Nephron progenitor cell (in vitro differentiated cells): ENCODE measurements at regions not wholly inside any gene's neighbourhood (a gene's known extent, or its start where the extent isn't known, plus 50 kb on each side); places are given as distances from the start of the nearest gene placed in this dataset.
A peak's percentile ranks its signal among the peaks of the same experiment; 100 is the strongest.

Source experiments
- DNase-seq: peaks from one replicate; pipeline ENCODE4 v3.0.0; 2021
- H3K27ac Mint-ChIP-seq: 2 replicates; pipeline ENCODE4 v1.8.0; 2021; ENCODE audit warnings: mild to moderate bottlenecking, moderate library complexity, mixed read lengths
- H3K27me3 Mint-ChIP-seq: 2 replicates; pipeline ENCODE4 v1.8.0; 2021; ENCODE audit warnings: mild to moderate bottlenecking, low read depth, mixed read lengths; ENCODE audit not compliant: poor library complexity
- H3K36me3 Mint-ChIP-seq: 2 replicates; pipeline ENCODE4 v1.8.0; 2021; ENCODE audit warnings: low read depth, mixed read lengths
- H3K4me1 Mint-ChIP-seq: 2 replicates; pipeline ENCODE4 v1.8.0; 2021; ENCODE audit warnings: mixed read lengths
- H3K4me3 Mint-ChIP-seq: 2 replicates; pipeline ENCODE4 v1.8.0; 2021; ENCODE audit warnings: mild to moderate bottlenecking, moderate library complexity, mixed read lengths
- H3K9me3 Mint-ChIP-seq: 2 replicates; pipeline ENCODE4 v1.8.0; 2021; ENCODE audit warnings: mild to moderate bottlenecking, moderate library complexity, mixed read lengths
- TF ChIP-seq, protein P1 (sequence below): fragments of 200-600 bp; sonication (generic); IDR thresholded peaks from 2 replicates; pipeline ENCODE4 v1.5.0; 2021; ENCODE audit warnings: antibody characterized with exemption

DNA sequence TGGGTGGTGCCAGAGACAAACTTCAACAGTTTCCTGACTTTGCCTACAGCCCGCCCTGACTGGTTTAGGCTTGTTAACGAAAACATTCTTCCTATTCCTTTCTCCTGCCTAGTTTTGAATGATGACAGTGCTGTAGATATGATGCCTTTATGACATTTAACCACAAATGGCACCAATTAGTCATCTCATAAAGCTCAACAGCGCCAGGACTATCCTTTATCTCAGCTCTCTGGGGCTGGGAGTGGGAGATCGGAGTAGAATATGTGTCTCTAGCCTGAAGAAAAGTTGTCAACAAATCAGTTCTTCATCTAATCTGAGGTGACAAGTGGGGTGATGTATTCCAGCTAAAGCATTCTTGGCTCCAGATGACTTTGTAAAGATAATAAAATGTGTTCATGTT, 64.6 kb upstream of the SH3RF1 start:
- Mint-ChIP-seq H3K27me3 (peaks cover 3% of the 10 kb centered on the region), H3K4me3 (no peak overlapping the region), H3K36me3 (no peaks in the 10 kb centered on the region), H3K27ac (no peak overlapping the region), H3K4me1 (no peaks in the 10 kb centered on the region), H3K9me3 (peaks cover 11% of the 10 kb centered on the region)
- no peak for DNase-seq
- TF ChIP-seq, protein P1, sequence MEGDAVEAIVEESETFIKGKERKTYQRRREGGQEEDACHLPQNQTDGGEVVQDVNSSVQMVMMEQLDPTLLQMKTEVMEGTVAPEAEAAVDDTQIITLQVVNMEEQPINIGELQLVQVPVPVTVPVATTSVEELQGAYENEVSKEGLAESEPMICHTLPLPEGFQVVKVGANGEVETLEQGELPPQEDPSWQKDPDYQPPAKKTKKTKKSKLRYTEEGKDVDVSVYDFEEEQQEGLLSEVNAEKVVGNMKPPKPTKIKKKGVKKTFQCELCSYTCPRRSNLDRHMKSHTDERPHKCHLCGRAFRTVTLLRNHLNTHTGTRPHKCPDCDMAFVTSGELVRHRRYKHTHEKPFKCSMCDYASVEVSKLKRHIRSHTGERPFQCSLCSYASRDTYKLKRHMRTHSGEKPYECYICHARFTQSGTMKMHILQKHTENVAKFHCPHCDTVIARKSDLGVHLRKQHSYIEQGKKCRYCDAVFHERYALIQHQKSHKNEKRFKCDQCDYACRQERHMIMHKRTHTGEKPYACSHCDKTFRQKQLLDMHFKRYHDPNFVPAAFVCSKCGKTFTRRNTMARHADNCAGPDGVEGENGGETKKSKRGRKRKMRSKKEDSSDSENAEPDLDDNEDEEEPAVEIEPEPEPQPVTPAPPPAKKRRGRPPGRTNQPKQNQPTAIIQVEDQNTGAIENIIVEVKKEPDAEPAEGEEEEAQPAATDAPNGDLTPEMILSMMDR = no peak

DNA sequence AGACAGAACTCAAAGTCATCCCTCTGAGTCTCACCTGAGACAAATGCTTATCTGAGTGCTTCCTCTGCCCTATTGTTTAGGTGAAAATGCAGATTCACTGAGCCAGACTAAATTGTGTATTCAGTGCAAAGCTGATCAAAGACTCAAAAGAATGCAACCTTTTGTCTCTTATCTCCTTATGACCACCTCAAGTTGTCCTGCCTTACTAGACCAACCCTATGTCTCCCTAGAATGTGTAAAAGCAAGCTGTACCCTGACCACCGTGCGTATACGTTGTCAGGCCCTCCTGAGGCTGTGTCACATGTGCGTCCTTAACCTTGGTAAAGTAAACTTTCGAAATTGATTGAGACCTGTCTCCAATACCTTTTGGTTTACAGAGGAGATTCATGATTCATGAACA, 63.6 kb upstream of the SH3RF1 start:
- peaks cover 15% of the 10 kb centered on the region for H3K9me3 Mint-ChIP-seq
- H3K4me1 Mint-ChIP-seq = no peaks in the 10 kb centered on the region
- H3K27ac Mint-ChIP-seq = no peak overlapping the region
- peaks cover 3% of the 10 kb centered on the region for H3K27me3 Mint-ChIP-seq
- no peaks in the 10 kb centered on the region for H3K36me3 Mint-ChIP-seq
- H3K4me3 Mint-ChIP-seq = no peak overlapping the region
- DNase-seq = no peak
- TF ChIP-seq, protein P1 = no peak

DNA sequence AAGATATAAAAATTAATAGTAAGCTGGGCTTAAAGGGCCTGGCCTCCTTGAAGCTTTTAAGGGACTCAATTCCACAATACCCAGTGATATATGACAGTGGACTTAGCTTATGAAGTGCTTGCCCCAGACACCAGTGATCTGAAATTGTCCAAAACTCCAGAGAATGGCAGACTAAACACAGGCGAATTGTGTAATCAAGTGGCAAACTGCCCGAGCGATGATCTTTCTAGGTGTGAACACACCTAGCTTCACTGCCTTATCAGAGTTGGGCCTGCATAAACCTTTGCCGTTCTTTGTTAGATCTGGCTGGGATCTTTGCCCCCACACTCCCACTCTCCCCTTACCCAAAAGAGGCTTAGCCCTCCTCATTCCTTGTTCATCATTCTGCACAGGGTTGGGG, 62.5 kb upstream of the SH3RF1 start:
- no peak overlapping the region for H3K27ac Mint-ChIP-seq
- no peaks in the 10 kb centered on the region for H3K36me3 Mint-ChIP-seq
- H3K27me3 Mint-ChIP-seq = peaks cover 3% of the 10 kb centered on the region
- no peak for DNase-seq
- no peaks in the 10 kb centered on the region for H3K4me1 Mint-ChIP-seq
- H3K9me3 Mint-ChIP-seq = peaks cover 15% of the 10 kb centered on the region
- H3K4me3 Mint-ChIP-seq = no peak overlapping the region
- TF ChIP-seq, protein P1 = no peak

- no peak for DNase-seq
- no peaks in the 10 kb centered on the region for H3K36me3 Mint-ChIP-seq
- H3K4me3 Mint-ChIP-seq = no peak overlapping the region
- H3K4me1 Mint-ChIP-seq = no peaks in the 10 kb centered on the region
- H3K27ac Mint-ChIP-seq = no peak overlapping the region
- TF ChIP-seq, protein P1 = no peak
- H3K27me3 Mint-ChIP-seq = peaks cover 3% of the 10 kb centered on the region
- H3K9me3 Mint-ChIP-seq = peaks cover 15% of the 10 kb centered on the region
Observed at GRCh38 chr4:169332583-169332982, 61.8 kb upstream of the SH3RF1 start.

GRCh38 chr4:169330811-169331210, 60.1 kb upstream of the SH3RF1 start:
- TF ChIP-seq, protein P1 = no peak
- Mint-ChIP-seq H3K4me1 (no peaks in the 10 kb centered on the region), H3K36me3 (no peaks in the 10 kb centered on the region), H3K27ac (no peak overlapping the region), H3K9me3 (peaks cover 26% of the 10 kb centered on the region), H3K4me3 (no peak overlapping the region), H3K27me3 (peaks cover 6% of the 10 kb centered on the region)
- DNase-seq = no peak

DNA sequence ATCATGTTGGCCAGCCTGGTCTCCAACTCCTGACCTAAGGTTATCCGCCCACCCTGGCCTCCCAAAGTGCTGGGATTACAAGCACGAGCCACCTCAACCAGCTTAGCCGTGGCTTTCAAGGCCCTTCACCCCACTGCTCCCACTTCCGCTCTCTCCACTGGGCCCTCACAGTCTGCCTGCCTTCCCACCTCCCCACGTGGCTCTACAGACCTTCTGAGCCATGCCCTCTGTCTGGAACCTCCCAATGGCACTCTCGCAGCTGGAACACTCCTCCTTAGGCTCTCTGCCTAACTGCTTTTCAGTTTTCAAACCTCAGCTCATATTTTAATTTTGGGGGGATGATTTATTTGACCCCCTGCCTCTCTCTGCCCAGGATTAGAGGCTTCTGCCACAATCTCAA, 59.3 kb upstream of the SH3RF1 start:
- H3K36me3 Mint-ChIP-seq = no peaks in the 10 kb centered on the region
- H3K4me3 Mint-ChIP-seq = no peak overlapping the region
- peak overlapping the region; percentile 58 for H3K27ac Mint-ChIP-seq
- DNase-seq = no peak
- H3K9me3 Mint-ChIP-seq = peaks cover 26% of the 10 kb centered on the region
- TF ChIP-seq, protein P1 = no peak
- no peaks in the 10 kb centered on the region for H3K4me1 Mint-ChIP-seq
- H3K27me3 Mint-ChIP-seq = peaks cover 6% of the 10 kb centered on the region
